Fibroblast of skin of scalp (primary cell): ENCODE measurements at regions not wholly inside any gene's neighbourhood (a gene's known extent, or its start where the extent isn't known, plus 50 kb on each side); places are given as distances from the start of the nearest gene placed in this dataset.

Experiments used
- DNase-seq: peaks from one replicate; pipeline ENCODE4 v3.0.0-alpha.2; 2013

DNA sequence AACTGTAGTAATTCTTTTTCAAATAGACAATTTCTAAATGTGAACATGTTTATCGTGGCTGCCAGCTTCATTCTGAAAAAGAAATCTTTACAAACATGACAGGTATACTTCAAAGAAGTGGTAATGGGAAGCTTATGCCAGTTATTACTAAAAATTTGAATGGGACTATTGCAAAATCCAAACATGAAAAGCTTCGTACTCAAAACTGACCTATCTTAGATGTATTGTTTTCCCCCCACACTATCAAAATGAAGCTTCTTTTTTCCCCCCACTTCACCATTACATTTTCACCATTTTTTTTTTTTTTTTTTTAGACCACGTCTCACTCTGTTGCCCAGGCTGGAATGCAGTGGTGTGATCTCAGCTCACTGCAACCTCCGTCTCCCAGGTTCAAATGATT lies 50.4 kb upstream of the SERTAD2 start:
- no peak for DNase-seq

DNA sequence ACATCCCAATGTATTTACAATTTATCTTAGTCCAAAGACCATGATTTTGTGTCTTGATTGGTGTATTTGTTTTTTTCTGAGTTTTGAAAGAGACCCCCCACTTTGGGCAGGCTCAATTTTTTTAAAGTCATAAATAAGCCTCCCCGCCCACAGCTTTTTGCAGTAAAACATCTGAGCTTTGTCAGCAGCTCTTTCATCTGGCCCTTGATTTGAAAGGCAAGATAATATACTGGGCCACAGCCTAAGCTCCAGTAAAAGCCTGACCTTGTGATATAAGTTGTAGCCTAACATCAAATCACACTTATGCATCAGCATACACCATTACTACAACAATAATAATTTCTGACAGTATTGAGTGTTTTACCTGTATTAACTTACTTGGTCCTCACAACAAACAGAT lies 51.3 kb upstream of the SERTAD2 start:
- DNase-seq: no peak

DNA sequence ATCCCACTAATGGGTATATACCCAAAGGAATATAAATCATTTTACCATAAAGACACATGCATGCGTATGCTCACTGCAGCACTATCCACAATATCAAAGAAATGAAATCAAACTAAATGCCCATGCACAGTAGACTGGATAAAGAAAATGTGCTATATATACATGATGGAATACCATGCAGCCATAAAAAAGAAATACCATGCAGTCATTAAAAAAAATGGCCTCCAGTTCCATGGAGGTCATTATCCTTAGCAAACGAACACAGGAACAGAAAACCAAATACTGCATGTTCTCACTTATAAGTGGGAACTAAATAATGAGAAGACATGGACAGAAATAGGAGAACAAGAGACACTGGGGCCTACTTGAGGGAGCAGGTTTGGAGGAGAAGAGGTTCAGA lies 53.6 kb upstream of the SERTAD2 start:
- no peak for DNase-seq

DNA sequence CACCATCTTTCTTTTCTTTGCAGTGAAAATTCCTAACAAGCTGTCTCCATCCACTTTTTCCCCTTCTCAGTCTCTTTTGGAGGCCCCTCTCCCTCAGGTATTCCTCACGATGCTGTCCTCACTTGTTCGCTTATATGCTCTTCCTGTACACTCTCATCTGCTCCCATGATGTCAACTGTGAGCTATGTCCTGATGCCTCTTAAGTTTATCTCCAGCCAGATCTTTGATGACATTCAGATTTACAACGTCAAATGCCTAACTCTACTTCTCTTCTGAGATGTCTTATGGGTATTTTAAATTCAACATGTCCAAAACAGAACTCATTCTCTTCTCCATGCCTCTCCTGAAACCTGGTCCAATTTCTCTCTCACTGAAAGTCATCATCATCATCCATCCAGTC lies 55.1 kb upstream of the SERTAD2 start:
- no peak for DNase-seq

- peak; percentile 40 for DNase-seq
Measured at GRCh38 chr2:64711252-64711800, 57.6 kb upstream of the SERTAD2 start.

DNA sequence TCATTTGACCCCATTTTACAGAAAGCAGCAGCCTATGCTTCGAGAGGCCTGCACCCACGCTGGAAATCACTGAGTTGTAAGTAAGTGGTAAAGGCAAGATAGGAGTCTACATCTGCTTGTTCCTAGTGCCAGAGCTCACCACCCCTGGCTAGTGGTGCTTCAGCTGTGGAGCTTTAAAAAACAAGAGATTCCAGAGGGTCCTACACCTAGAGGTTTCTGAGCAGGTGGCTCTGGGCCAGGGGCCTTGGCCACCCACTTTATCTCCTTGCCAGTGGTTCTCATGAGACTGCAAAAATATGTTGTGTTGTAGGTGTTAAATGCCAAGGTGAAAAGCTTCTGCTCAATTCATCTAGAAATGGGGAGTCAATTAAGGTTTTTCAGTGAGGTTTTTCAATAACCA lies 60.0 kb upstream of the SERTAD2 start:
- no peak for DNase-seq

GRCh38 chr2:64716569-64716968 lies 62.9 kb upstream of the SERTAD2 start:
- no peak for DNase-seq

DNA sequence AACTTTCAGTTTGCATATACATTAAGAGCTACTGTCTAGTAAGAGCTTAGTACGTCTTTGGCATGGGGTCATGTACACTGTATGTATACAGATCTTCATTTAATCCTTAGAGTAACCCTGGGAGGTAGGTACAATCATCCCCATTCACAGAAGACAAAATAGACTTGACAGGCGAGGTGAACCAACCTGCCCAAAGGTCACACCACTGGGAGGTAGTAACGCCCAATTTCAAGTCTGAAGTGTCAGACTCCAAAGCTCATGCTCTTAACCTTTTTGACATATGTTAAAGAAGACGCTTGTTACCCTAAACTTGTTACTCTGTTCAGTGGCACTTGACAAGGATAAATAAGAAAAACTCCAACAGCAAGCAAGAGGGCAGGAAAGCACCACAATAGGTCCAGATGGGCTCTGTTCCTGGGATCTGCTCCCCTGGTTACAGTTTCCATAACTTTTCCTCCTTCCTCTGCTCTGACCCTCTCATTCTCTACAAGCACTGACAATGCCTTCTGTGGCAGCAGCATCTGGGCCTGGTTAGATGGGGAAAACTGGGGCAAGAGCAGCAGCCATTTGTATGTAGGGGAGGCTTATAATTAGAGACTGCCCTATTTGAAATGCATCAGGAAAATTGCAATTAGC lies 64.7 kb upstream of the SERTAD2 start:
- no peak for DNase-seq

DNA sequence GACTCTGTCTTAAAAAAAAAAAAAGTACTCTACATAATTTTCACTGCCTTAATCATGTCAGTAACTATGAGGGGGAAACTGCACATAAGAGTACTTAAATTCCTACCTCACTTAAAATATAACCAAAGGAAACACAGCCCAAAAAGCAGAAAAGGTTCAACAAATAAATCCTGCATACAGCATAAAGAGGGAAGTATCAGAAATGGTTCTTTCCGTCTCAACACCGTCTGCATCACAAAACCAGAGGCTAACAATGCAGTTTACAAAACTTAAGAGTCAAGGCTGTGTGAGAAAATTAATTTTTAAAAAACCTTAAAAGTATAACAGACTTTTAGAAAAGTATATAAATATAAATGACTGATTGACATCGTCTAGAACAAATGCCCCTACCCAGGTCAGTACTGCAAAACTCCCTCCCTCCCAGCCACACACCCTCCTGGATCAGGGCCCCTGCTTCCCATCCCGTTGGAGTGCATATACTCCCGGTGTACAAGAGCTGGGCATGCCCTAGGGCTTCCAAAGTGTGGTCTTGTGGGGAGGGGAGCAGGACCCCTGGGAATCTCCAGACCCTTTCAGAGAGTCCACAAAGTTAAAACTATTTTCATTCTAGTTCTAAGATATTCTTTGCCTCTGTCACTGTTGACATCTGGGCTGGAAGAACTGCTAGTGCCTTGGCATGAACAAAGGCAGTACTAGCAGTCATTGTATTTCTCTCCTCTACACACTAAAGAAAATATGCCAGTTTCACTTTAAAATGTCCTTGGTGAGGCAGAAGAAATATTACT lies 67.0 kb upstream of the SERTAD2 start:
- DNase-seq: no peak

GRCh38 chr2:64721320-64721623 lies 67.6 kb upstream of the SERTAD2 start:
- DNase-seq: no peak

GRCh38 chr2:64722291-64723044 lies 68.8 kb upstream of the SERTAD2 start:
- DNase-seq: no peak

DNA sequence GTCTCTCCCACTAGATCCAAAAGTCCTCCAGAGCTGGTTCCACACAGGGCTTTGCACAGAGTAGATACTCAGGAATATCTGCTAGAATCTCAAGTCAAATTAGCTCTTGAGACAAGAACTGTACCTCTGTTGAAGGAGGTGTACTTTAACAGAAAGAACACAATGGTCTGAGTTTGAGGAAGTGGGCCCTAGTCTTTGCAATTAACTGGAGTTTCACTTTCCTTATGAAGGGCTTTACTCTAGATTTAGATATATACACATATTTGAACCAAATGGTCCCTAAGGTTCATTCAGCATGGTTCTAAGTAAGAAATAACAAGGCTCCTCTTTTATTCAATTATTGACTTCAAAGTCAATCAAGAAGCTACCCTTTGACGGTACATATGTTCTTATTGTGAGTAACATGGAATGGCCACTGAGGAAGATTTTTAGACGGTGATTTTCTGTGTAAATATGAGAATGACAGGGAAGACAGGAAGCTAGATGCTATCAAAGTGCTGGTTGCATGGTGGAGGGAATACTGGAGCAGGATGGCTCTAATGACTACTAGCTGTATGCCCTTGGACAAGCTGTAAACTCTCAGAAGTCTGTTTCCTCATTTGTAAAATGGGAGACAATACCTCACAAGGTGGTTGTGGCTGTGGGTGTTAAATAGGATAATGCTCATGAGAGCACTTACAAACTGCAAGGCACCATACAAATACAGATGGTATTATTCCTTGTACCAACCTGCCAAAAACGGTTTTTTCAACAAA lies 73.5 kb upstream of the SERTAD2 start:
- no peak for DNase-seq

GRCh38 chr2:64727843-64728463 lies 74.2 kb upstream of the SERTAD2 start:
- no peak for DNase-seq

DNA sequence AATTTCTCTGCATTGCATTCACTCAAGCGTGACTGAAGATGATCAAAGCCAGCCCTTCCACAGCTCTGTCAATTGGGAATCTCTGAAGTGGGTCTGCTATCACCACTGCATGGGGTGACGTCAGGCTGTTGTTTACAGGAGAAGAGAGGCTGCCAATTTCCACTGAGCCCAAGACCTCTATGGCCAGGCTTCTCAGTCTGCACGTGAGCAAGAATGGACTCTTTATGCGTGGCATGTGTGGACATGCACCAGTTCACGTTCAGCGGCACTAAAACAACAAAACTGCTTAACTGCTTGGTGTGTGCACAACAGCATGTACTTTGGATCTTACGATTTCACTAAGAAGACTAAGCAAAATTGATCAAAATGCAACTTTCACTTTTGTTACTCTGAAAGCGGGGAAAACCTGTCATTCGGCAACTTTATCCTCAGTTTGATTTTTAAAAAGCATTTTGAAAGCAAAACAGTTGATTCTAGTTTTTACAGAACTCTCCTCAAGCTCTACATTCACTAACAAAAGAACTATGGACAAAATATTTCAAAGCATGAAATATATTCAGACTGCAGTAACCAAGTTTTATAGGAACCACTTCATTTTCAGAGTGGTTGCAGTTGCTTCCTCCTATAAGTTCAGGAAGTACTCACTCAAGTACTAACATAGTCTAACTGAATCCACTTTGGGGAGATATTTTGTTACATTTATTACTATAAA lies 77.0 kb upstream of the SERTAD2 start:
- peak; percentile 60 for DNase-seq

DNA sequence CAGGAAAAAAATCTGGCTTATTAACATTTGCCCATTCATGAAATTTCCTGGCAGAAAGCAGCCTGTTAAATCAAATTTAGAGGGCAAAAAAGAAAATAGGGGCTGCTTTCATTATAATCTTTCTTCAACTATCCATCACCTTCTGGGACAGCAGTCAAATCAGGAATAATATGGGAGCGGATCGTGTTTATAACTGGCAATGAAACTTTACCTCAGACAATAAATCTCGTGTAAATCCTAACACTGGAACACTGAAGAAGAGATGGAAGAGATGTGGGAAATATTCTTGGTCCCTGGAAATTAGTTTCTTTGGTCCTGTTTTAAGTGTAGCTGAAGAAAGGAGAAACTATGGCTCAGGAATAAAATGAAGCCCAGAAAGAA lies 77.5 kb upstream of the SERTAD2 start:
- no peak for DNase-seq

- no peak for DNase-seq
Measured at GRCh38 chr2:64731746-64732145, 78.0 kb upstream of the SERTAD2 start.

DNA sequence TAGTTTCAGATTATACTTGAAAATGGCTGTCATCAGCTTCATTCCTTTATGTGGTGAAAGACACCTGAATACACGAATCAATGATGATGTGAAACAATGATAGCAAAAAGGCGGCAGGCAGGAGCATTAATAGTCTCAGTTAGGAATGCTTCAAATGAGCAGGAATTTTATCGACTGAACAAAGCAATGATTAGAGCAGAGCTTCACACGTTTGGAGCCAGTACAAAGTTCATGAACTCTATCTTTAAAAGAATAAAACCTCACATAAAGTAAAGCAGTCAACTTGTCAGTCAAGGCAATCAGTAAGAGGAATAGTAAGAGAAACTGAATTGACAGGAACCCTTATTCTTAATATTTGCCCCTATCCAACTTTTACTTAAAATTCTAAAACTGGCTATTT lies 78.4 kb upstream of the SERTAD2 start:
- DNase-seq: no peak

- no peak for DNase-seq
Measured at GRCh38 chr2:64735504-64735903, 81.8 kb upstream of the SERTAD2 start.

GRCh38 chr2:64737547-64737946 lies 83.8 kb upstream of the SERTAD2 start:
- no peak for DNase-seq

DNA sequence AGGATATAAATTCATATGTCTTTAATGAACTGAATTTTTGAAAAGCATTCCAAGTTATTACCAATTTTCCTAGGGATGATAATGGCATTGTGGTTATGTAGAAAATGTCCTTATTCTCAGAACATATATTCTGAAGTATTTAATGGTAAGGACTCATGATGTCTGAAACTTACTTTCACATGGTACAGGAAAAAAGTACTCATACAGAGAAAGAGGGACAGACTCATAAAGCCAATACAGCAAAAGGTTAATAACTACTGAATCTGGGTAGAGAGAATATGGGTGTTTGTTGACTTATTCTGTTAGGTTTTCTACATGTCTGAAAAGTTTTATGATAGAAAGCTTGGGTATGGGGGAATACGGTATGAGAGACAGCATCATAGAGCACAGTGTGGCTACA lies 84.3 kb upstream of the SERTAD2 start:
- DNase-seq: no peak

DNA sequence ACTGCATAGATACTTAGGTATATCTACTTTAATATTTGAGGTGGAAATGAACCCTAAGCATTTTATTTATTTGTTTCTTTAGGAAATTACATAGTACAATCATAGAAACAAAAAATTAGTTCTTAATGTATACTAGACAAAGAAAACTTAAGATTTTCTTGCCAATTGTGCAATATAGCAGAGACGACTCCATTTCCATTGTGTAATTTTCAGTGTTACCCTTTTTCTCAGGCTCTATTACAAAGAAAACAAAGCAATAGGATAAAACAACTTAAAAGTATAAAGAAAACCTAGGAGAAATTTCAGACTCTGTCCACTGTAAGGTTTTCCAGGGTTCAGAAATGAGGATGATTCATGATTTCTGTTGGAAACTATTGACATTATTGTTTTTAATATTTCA lies 89.0 kb upstream of the SERTAD2 start:
- no peak for DNase-seq
